HG02943 (cell line): ENCODE measurements at regions not wholly inside any gene's neighbourhood (a gene's known extent, or its start where the extent isn't known, plus 50 kb on each side); places are given as distances from the start of the nearest gene placed in this dataset.
"Not testable (repeated sequence)": the region's sequence is repeated elsewhere in the genome, so short reads cannot be mapped to it uniquely, and the experiment has no call there.

Source experiments
- ATAC-seq: cut with Tn5 transposase; IDR thresholded peaks from one replicate; pipeline ENCODE4 v1.9.1; 2021; ENCODE audit warnings: mild to moderate bottlenecking, low read depth, moderate library complexity; ENCODE audit not compliant: unreplicated experiment

GRCh38 chr7:69336976-69337375, 261.3 kb upstream of the AUTS2 start:
- no peak for ATAC-seq

DNA sequence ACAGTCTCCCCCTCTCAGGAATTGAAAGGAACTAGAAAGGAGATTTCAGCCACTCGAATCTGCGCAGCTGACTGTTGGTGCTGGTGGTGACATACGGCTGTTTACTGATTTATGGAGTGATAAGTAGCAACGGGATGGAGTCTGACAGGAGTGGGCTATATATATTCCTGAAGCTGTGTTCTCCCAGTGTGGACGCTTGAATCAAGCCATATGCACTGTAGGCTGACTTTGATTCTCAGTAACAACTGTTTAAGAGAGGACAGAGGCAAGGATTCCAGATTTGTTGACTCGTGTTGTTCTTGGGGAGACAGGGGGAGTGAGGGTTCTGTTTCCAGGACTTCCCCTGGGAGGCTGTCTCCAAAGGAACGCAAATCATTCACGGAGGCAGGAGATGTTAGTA, 260.1 kb upstream of the AUTS2 start:
- no peak for ATAC-seq

DNA sequence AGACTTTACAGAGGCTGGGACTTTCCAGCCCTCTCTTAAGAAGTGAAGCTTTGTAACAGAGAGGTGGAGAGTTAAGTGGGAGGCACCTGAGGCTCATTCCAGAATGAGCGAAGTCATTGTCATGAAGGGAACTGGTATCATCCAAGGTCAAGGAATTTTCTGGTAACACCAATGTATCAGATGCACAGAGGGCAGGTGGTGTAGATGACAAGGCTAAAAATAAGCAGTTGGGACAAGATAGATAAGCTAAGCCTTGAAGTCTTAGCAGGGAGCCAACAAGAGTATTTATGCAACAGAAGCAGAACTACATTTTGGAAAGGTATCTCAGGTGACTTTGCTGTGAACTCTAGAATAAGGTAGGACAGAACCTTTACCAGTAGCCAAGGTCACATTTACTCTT, 257.0 kb upstream of the AUTS2 start:
- ATAC-seq, result no peak

- ATAC-seq, result no peak
Measured at GRCh38 chr7:69342154-69342884, 256.0 kb upstream of the AUTS2 start.

GRCh38 chr7:69349291-69349690, 249.0 kb upstream of the AUTS2 start:
- ATAC-seq, result no peak

- no peak for ATAC-seq
Measured at GRCh38 chr7:69358163-69358821, 240.0 kb upstream of the AUTS2 start.

DNA sequence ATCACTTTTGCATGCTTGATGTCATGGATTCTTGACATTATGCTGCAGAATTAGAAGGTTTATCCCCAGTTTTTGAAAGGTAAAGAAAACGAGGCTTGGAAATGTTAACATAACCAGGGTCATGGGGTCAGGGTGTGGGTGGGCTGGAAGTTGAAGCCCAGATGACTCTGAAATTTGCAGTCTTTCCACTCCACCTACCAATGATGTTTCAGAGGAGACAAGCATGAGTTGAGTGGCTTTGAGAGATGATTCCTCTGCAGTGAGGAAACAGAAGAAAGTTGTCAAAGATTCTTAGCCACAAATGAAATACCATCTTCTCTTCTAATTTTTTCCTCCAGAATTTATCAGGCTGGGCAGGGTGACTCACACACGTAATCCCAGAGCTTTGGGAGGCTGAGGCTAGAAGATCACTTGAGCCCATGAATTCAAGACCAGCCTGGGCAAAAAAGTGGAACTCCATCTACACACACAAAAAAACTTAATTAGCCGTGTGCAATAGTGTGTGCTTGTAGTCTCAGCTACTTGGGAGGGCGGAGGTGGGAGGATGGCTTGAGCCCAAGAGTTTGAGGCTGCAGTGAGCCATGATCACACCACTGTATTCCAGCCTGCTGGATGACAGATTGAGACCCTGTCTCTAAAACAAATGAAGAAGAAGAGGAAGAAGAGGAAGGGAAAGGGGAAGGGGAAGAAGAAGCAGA, 239.1 kb upstream of the AUTS2 start:
- ATAC-seq, result no peak

- no peak for ATAC-seq
Measured at GRCh38 chr7:69360913-69361312, 237.4 kb upstream of the AUTS2 start.

DNA sequence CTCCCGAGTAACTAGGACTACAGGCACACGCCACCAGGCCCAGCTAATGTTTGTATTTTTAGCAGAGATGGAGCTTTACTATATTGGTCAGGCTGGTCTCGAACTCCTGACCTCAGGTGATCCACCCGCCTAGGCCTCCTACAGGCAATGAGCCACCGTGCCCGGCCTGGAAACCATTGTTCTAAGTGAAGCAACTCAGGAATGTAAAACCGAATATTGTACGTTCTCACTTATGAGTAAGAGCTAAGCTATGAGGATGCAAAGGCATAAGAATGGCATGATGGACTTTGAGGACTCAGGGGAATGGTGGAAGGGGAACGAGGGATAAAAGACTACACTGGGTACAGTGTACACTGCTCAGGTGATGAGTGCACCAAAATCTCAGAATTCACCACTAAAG, 235.1 kb upstream of the AUTS2 start:
- no peak for ATAC-seq

GRCh38 chr7:69364813-69365643, 233.2 kb upstream of the AUTS2 start:
- no peak for ATAC-seq

- no peak for ATAC-seq
Measured at GRCh38 chr7:69365651-69366192, 232.6 kb upstream of the AUTS2 start.

DNA sequence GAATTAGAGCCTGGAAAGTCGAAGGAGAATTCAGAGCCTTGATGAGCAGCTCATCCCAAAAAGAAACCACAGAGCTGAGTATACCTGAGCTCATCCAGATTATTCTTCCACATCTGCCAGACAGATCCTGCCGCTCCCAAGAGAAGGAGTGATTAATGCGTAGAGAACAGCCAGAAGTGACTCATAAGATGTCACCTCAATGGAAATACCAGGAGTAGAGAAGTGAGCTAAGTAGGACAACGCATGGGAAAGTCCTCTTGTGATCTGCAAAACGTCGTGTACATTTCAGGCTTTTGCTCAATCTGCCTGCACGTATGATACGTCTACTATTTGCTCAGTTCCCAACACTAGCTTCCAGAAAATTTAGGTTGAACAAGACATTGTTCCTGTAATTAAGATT, 230.5 kb upstream of the AUTS2 start:
- ATAC-seq, result no peak

DNA sequence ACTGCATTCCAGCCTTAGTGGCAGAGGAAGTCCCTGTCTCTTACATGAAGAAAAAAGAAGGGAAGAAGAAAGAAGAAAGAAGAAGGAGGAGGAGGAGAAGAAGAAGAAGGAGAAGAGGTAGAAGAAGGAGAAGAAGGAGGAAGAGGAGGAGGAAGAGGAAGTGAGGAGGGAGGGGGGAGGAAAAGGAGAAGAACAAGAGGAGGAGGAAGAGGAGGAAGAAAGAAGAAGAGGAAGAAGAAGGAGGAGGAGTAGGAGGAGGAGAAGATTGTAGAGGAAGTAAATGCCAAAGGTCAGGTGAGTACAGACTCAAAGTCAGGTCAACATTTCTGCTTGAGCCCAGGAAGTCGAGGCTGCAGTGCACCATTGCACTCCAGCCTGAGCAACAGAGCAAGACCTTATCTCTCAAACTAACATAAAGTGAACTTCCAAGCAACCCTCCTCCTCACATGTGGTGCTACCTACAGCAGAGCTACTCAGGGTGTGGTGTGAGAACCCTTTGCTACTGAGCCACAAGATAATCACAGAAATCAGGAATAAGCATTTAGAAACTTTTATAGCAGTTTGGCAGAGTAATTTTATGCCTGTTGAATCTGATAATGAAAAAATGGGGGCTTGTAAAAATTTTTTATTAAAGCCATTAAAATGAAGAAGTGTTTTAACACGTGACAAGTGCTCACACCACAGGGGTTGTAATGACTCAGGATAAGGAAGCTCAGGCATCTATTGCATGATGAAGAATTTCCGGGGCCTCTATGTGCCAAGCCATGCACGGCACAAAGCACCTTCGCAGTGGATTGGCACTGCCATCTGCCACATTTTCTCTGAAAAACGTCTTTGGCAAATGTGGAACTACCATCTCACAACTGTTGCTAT, 224.9 kb upstream of the AUTS2 start:
- no peak for ATAC-seq

- no peak for ATAC-seq
Measured at GRCh38 chr7:69374044-69374425, 224.2 kb upstream of the AUTS2 start.

DNA sequence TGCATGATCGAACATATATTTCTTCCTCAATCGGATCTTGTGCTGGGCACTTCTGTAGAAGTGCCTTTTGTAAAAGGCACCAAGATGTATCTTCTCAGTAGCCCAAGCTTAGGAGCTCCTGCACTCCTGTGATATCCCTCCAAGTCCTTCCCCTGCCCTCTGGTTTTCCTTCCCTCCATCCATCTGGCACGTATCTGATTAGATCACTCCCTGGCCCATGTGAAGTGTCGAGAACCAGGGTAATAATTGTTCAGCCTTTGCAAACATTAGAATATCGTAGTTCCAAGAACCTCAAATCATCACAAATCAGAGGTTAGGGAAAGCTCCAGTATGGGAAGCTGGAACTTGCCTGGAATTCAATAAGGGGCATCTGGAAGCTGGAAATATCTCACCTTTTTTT, 221.1 kb upstream of the AUTS2 start:
- ATAC-seq, result no peak

DNA sequence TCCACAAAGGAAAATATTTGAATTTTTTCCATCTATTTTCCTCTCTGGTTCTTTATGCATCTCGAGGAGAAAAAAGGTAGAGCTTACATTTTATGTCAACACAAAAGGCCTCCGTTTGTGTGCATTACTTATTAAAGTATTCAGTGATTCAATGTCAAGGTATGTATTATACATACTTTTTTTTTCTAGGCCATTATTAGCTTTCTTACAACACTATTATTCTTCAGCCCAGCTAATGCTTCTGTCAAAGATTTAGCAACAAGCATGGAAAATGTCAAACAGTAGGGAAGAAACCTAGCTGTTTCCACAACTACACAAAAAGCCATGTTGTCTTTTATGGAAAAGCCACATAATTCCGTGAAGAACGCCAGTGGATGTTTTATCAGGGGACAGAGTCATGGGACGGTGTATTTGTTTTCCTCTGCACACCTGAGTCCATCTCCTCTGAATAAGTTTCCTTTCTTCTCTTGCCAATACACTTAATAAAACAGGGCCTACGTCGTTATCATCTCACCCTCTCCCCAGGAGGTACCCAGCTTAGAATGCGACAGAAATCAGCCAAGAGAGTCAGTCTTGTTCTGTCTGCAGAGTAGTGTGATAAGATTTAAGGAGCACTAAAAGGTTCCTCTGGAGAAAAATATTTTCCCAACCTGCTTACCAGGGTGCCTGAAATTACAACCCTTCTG, 209.7 kb upstream of the AUTS2 start:
- no peak for ATAC-seq

DNA sequence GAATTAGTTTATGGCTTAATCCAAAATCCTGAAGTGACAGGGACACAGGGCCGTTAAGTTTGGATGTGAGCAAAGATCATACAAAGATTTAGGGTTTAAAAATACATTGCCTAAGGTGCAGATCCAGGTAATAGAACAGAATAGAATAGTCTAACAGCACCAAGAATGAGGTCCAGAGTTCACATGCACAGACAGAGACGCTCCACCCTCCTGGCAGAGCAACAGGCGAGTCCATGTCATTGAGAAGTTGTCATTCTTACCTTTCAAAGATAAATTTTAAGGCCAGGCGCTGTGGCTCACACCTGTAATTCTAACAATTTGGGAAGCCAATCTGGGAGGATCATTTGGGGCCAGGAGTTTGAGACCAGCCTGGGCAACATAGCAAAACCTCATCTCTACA, 209.1 kb upstream of the AUTS2 start:
- ATAC-seq, result no peak

GRCh38 chr7:69393912-69394311, 204.4 kb upstream of the AUTS2 start:
- ATAC-seq, result not testable (repeated sequence)

- no peak for ATAC-seq
Measured at GRCh38 chr7:69395061-69395714, 203.1 kb upstream of the AUTS2 start.
